ENCODE measurements at regions not wholly inside any gene's neighbourhood (a gene's known extent, or its start where the extent isn't known, plus 50 kb on each side); places are given as distances from the start of the nearest gene placed in this dataset.

GRCh38 chr10:21075880-21076279 is 178.8 kb upstream of the NEBL start:
- Histone ChIP-seq H3K4me3 (ENCODE audit: low read depth in 2 of 2, low read length in 2 of 2) (no peak overlapping the region), H3K9me3 (ENCODE audit: control insufficient read depth, insufficient read depth, low read depth, low read length) (no peaks in the 10 kb centered on the region), H3K27me3 (ENCODE audit: control insufficient read depth, insufficient read depth, low read length) (no peaks in the 10 kb centered on the region), H3K4me1 (ENCODE audit: control insufficient read depth, insufficient read depth, low read length) (peaks cover 16% of the 10 kb centered on the region), H3K27ac (ENCODE audit: low read length) (no peak overlapping the region), H3K36me3 (ENCODE audit: control insufficient read depth, insufficient read depth, low read length) (no peaks in the 10 kb centered on the region)
- ChIA-PET POLR2A (no interaction called here), CTCF (no interaction called here)
- ATAC-seq (no peak), DNase-seq (ENCODE audit: low read depth, low spot score) (no peak)
- no peak for TF ChIP-seq POLR2AphosphoS5 (IDR thresholded peaks at IDR 0.05; ENCODE audit: low read depth, low read length)
- TF ChIP-seq, protein P1, sequence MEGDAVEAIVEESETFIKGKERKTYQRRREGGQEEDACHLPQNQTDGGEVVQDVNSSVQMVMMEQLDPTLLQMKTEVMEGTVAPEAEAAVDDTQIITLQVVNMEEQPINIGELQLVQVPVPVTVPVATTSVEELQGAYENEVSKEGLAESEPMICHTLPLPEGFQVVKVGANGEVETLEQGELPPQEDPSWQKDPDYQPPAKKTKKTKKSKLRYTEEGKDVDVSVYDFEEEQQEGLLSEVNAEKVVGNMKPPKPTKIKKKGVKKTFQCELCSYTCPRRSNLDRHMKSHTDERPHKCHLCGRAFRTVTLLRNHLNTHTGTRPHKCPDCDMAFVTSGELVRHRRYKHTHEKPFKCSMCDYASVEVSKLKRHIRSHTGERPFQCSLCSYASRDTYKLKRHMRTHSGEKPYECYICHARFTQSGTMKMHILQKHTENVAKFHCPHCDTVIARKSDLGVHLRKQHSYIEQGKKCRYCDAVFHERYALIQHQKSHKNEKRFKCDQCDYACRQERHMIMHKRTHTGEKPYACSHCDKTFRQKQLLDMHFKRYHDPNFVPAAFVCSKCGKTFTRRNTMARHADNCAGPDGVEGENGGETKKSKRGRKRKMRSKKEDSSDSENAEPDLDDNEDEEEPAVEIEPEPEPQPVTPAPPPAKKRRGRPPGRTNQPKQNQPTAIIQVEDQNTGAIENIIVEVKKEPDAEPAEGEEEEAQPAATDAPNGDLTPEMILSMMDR (IDR thresholded peaks at IDR 0.05), result no peak
- TF ChIP-seq REST (IDR thresholded peaks at IDR 0.05; ENCODE audit: insufficient read depth in 1 of 2, low read depth in 2 of 2, low read length in 1 of 2), result no peak
- no peak for TF ChIP-seq SIN3A (IDR thresholded peaks at IDR 0.05; ENCODE audit: borderline replicate concordance, insufficient read depth, low read depth, low read length)
- no peak for TF ChIP-seq TCF7L2 (IDR thresholded peaks at IDR 0.05; ENCODE audit: low read depth, low read length)
- intact Hi-C loops (cut with micrococcal nuclease; ENCODE audit: unreplicated experiment), result loop anchor here (5.0 kb wide), 2 partner anchors 96 to 196 kb away; no protein-coding TSS in a partner anchor
- in situ Hi-C loops (cut with HindIII; ENCODE audit: low pct_unique_long_range_greater_than_20kb, low sequenced_read_pairs), result no loop called here
- no TSS peak for BruUV-seq (replicated peaks)

GRCh38 chr10:21071001-21071673 is 174.0 kb upstream of the NEBL start:
- ATAC-seq (no peak), DNase-seq (ENCODE audit: low read depth, low spot score) (no peak)
- Histone ChIP-seq H3K4me1 (ENCODE audit: control insufficient read depth, insufficient read depth, low read length) (no peaks in the 10 kb centered on the region), H3K27me3 (ENCODE audit: control insufficient read depth, insufficient read depth, low read length) (no peaks in the 10 kb centered on the region), H3K9me3 (ENCODE audit: control insufficient read depth, insufficient read depth, low read depth, low read length) (no peaks in the 10 kb centered on the region), H3K4me3 (ENCODE audit: low read depth in 2 of 2, low read length in 2 of 2) (no peak overlapping the region), H3K27ac (ENCODE audit: low read length) (no peak overlapping the region), H3K36me3 (ENCODE audit: control insufficient read depth, insufficient read depth, low read length) (no peaks in the 10 kb centered on the region)
- intact Hi-C loops (cut with micrococcal nuclease; ENCODE audit: unreplicated experiment) (no loop called here), in situ Hi-C loops (cut with HindIII; ENCODE audit: low pct_unique_long_range_greater_than_20kb, low sequenced_read_pairs) (no loop called here)
- BruUV-seq (replicated peaks), result no TSS peak
- CTCF ChIA-PET, result no interaction called here
- POLR2A ChIA-PET, result no interaction called here
- TF ChIP-seq TCF7L2 (IDR thresholded peaks at IDR 0.05; ENCODE audit: low read depth, low read length) (no peak), REST (IDR thresholded peaks at IDR 0.05; ENCODE audit: insufficient read depth in 1 of 2, low read depth in 2 of 2, low read length in 1 of 2) (no peak), SIN3A (IDR thresholded peaks at IDR 0.05; ENCODE audit: borderline replicate concordance, insufficient read depth, low read depth, low read length) (no peak), POLR2AphosphoS5 (IDR thresholded peaks at IDR 0.05; ENCODE audit: low read depth, low read length) (no peak)
- TF ChIP-seq, protein P1 (IDR thresholded peaks at IDR 0.05), result no peak
